Ishikawa (cell line): ENCODE measurements at regions not wholly inside any gene's neighbourhood (a gene's known extent, or its start where the extent isn't known, plus 50 kb on each side); places are given as distances from the start of the nearest gene placed in this dataset.

ENCODE experiments used
- CEBPB ChIP-seq: IDR thresholded peaks from 2 replicates; pipeline ENCODE4 v1.6.1; 2012
- CREB1 ChIP-seq: IDR thresholded peaks from 2 replicates; pipeline ENCODE4 v1.6.1; 2012; ENCODE audit warnings: low read depth
- EGR1 ChIP-seq: IDR thresholded peaks from 2 replicates; pipeline ENCODE4 v1.6.1; 2012
- EP300 ChIP-seq: IDR thresholded peaks from 2 replicates; pipeline ENCODE4 v1.6.1; 2012; ENCODE audit warnings: borderline replicate concordance
- FOXM1 ChIP-seq: IDR thresholded peaks from 2 replicates; pipeline ENCODE4 v1.6.1; 2012; ENCODE audit warnings: low read depth, borderline replicate concordance
- MAX ChIP-seq: IDR thresholded peaks from 2 replicates; pipeline ENCODE4 v1.6.1; 2012
- NFIC ChIP-seq: IDR thresholded peaks from 2 replicates; pipeline ENCODE4 v1.6.1; 2012
- RAD21 ChIP-seq: IDR thresholded peaks from 2 replicates; pipeline ENCODE4 v1.6.1; 2012; ENCODE audit warnings: low read depth
- REST ChIP-seq: IDR thresholded peaks from 2 replicates; pipeline ENCODE4 v1.6.1; 2012; ENCODE audit warnings: low read depth, mild to moderate bottlenecking
- TAF1 ChIP-seq: IDR thresholded peaks from 2 replicates; pipeline ENCODE4 v1.6.1; 2012; ENCODE audit warnings: low read depth, mild to moderate bottlenecking
- TCF12 ChIP-seq: IDR thresholded peaks from 2 replicates; pipeline ENCODE4 v1.6.1; 2012; ENCODE audit warnings: low read depth
- TEAD4 ChIP-seq: IDR thresholded peaks from 2 replicates; pipeline ENCODE4 v1.6.1; 2012
- USF1 ChIP-seq: IDR thresholded peaks from 2 replicates; pipeline ENCODE4 v1.6.1; 2012
- YY1 ChIP-seq: IDR thresholded peaks from 2 replicates; pipeline ENCODE4 v1.6.1; 2012; ENCODE audit warnings: low read depth
- ZBTB7A ChIP-seq: IDR thresholded peaks from 2 replicates; pipeline ENCODE4 v1.6.1; 2012; ENCODE audit warnings: low read depth

GRCh38 chr5:57033503-57033902 lies 81.6 kb upstream of the MIER3 start:
- no peak for TF ChIP-seq MAX
- TF ChIP-seq EGR1: no peak
- no peak for TF ChIP-seq CREB1
- no peak for TF ChIP-seq FOXM1
- TF ChIP-seq EP300: no peak
- TF ChIP-seq YY1: no peak
- TF ChIP-seq ZBTB7A: no peak
- TF ChIP-seq CEBPB: no peak
- no peak for TF ChIP-seq NFIC
- TF ChIP-seq RAD21: no peak
- TF ChIP-seq TAF1: no peak
- TF ChIP-seq REST: no peak
- TF ChIP-seq TEAD4: no peak
- TF ChIP-seq USF1: no peak
- TF ChIP-seq TCF12: no peak

GRCh38 chr5:57034201-57034916 lies 82.4 kb upstream of the MIER3 start:
- no peak for TF ChIP-seq FOXM1

- no peak for TF ChIP-seq TCF12
- TF ChIP-seq USF1: no peak
- no peak for TF ChIP-seq TAF1
- TF ChIP-seq CEBPB: no peak
- TF ChIP-seq EP300: no peak
- no peak for TF ChIP-seq EGR1
- TF ChIP-seq ZBTB7A: no peak
- no peak for TF ChIP-seq NFIC
- TF ChIP-seq FOXM1: no peak
- TF ChIP-seq TEAD4: no peak
These were observed 84.0 kb upstream of the MIER3 start for GRCh38 chr5:57035955-57036354.

- TF ChIP-seq TAF1: no peak
- no peak for TF ChIP-seq YY1
- no peak for TF ChIP-seq CREB1
These were observed 84.8 kb upstream of the MIER3 start for GRCh38 chr5:57036761-57037160.

- TF ChIP-seq TCF12 (no peak), YY1 (no peak)
These were observed 85.4 kb upstream of the MIER3 start for GRCh38 chr5:57037355-57037754.

GRCh38 chr5:57041570-57041969 lies 89.6 kb upstream of the MIER3 start:
- TF ChIP-seq TAF1 (no peak), NFIC (no peak), CREB1 (no peak), EP300 (no peak), USF1 (no peak), CEBPB (no peak), YY1 (no peak)

GRCh38 chr5:57042524-57042931 lies 90.6 kb upstream of the MIER3 start:
- no peak for TF ChIP-seq TEAD4
- TF ChIP-seq YY1: no peak

- no peak for TF ChIP-seq ZBTB7A
- no peak for TF ChIP-seq NFIC
- no peak for TF ChIP-seq EP300
- no peak for TF ChIP-seq TEAD4
- TF ChIP-seq USF1: no peak
- TF ChIP-seq MAX: no peak
- no peak for TF ChIP-seq FOXM1
- no peak for TF ChIP-seq CREB1
- TF ChIP-seq YY1: no peak
These were observed 102.2 kb upstream of the MIER3 start for GRCh38 chr5:57054135-57054534.
